ENCODE measurements at regions not wholly inside any gene's neighbourhood (a gene's known extent, or its start where the extent isn't known, plus 50 kb on each side); places are given as distances from the start of the nearest gene placed in this dataset.

DNA sequence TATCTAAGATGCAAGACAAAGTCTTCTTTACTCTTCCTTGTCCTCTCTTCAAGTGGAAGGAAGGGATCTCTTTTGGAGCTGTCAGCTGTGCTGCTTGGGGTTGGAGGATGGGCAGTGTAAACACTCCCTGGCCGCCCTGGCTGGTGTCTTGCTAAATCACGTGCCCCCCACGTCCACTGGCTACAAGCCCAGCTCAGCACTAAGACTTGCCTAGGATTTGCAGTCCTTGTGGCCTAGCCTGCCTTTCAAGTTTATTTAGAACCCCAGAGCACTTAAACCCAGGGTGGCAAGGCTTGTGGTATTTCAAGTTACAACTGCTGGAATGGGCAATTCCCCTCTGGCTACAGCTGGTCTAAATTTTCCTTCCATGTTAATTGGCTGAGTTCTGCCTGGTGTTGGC lies 272.4 kb upstream of the MYO3A start:
- no peak for DNase-seq (ENCODE audit: insufficient read length, low spot score)
- FAIRE-seq, result no peak

- no peak for FAIRE-seq
- no peak for DNase-seq (ENCODE audit: insufficient read length, low spot score)
These were observed 267.8 kb upstream of the MYO3A start for GRCh38 chr10:25666276-25666675.

- no peak for DNase-seq (ENCODE audit: insufficient read length, low spot score)
- no peak for FAIRE-seq
These were observed 258.8 kb upstream of the MYO3A start for GRCh38 chr10:25675204-25675603.

- no peak for DNase-seq (ENCODE audit: insufficient read length, low spot score)
- no peak for FAIRE-seq
These were observed 258.4 kb upstream of the MYO3A start for GRCh38 chr10:25675615-25676014.

- no peak for DNase-seq (ENCODE audit: insufficient read length, low spot score)
- FAIRE-seq, result no peak
These were observed 255.8 kb upstream of the MYO3A start for GRCh38 chr10:25678220-25678619.

DNA sequence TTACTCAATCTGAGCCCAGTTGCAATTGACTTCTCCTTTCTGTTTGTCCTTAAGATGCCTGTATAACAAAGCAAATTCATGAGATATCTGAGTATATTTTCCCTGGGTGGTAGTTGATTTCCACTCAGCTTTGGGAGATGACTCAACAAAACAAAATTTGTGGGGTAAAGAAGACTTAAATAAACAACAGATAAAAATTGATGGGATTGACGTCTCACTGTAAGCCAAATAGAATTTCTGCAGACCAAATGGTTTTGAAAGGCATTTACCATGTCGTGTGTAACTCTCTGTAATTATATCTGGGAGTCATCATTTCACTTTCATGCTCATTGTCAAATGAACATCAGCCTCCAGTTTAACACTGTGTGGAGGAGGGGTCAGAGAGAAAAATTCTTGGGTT lies 255.4 kb upstream of the MYO3A start:
- FAIRE-seq (no peak), DNase-seq (ENCODE audit: insufficient read length, low spot score) (no peak)

DNA sequence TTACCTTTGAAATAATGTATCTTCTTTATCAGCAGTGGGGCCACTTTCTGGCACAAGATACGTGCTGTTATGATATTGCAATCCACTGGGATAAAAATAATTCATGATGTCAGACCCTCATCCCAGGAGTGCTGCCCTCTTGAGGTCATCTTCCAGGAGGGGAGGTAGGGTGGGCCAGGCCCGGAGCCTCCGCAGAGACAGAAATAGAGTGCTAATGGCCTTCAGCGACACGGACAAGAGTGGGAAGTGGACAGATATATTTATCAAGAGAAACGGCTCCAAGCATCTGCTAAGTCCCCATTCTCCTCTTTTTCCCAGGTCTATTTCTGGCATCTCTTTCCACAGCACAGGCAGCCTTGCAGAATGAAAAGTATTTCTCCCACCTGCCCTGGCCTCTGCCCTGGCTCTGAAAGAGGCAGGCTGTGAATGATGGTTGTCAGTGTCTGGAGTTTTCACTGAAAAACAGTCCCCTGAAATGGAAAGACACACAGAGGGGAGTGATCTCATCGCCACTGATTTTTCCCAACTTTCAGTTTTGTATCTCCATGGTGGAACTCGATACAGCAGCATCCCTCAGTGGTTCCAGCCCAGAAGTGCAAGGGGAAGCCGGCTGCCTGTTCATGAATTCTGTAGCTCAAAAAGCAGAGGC lies 251.7 kb upstream of the MYO3A start:
- FAIRE-seq, result no peak
- no peak for DNase-seq (ENCODE audit: insufficient read length, low spot score)

- DNase-seq (ENCODE audit: insufficient read length, low spot score) (no peak), FAIRE-seq (no peak)
These were observed 250.7 kb upstream of the MYO3A start for GRCh38 chr10:25683344-25683743.

DNA sequence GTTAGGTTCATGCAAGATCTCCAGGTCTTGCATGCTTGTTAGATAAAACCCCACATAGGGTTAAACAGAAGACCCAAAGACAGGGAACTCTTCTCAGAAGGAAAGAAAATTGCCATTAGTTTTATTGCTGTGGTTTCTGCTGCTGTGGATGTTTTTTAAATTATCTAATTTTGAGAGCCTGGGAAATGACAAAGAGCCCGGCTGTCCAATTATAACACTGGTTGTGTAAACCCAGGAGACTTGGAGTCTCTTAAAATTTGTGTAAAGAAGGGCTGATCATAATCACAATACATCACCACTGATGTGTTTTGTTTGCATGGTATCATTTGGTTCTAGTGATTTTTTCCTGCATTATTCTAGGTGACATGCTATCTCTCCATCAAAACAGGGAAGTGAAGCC lies 246.5 kb upstream of the MYO3A start:
- no peak for FAIRE-seq
- DNase-seq (ENCODE audit: insufficient read length, low spot score), result no peak

- no peak for DNase-seq (ENCODE audit: insufficient read length, low spot score)
- no peak for FAIRE-seq
These were observed 244.5 kb upstream of the MYO3A start for GRCh38 chr10:25689346-25690100.

- no peak for FAIRE-seq
These were observed 241.3 kb upstream of the MYO3A start for GRCh38 chr10:25692761-25693160.

GRCh38 chr10:25694206-25694933 lies 239.7 kb upstream of the MYO3A start:
- DNase-seq (ENCODE audit: insufficient read length, low spot score) (no peak), FAIRE-seq (no peak)

More at GRCh38 chr10:25692761-25693160, 241.3 kb upstream of the MYO3A start:
- DNase-seq (ENCODE audit: insufficient read length, low spot score), result no peak

GRCh38 chr10:25694971-25695370 lies 239.1 kb upstream of the MYO3A start:
- no peak for DNase-seq (ENCODE audit: insufficient read length, low spot score)
- FAIRE-seq, result no peak

DNA sequence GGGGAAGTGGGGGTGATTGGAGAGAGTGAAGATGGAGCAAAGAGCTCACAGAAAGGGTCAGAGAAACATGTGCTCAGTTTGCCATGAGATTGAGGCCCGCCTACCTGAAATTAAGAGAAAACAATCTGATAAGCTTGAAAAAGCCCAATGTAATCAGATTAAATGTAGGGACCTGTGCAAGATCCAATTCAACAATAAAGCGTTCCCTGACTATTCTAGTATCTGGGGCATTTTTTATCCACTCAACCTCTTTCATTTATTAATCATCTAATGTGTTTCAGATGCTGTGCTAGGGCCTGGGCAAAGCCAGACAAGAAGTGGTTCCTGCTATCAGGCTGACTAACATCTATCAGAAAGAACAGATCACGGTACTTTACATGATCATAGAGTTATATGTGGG lies 238.4 kb upstream of the MYO3A start:
- DNase-seq (ENCODE audit: insufficient read length, low spot score) (no peak), FAIRE-seq (no peak)

DNA sequence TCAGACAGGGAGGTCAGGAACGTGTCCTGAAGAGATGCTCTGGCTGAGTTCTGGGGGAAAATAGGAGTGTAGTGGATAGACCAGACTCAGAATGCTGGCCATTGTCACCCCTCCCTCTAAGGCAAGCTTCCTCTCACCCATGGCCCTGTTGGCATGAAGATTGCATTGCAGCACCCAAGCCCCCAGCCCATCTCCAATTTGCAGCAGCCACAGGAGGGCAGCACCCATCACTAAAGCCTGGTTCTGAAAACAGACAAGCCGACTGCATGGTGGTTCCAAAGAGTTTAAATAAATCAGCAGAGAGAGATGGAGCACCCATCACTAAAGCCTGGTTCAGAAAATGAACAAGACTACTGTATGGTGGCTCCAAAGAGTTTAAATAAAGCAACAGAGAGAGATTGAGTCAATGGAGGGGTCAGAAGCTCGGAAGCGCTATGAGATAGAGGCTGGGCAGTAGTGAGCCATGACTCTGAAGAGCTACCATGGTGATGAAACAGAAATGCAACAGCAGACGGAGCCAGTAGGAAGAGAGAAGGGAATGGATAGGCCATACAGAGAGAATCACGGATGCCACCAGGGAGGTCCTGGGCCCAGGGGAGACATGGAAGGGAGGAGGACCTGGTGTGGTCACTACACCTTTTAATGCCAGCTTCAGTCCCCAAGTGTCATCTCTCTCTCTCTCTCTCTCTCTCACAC lies 237.9 kb upstream of the MYO3A start:
- DNase-seq (ENCODE audit: insufficient read length, low spot score) (no peak), FAIRE-seq (no peak)

DNA sequence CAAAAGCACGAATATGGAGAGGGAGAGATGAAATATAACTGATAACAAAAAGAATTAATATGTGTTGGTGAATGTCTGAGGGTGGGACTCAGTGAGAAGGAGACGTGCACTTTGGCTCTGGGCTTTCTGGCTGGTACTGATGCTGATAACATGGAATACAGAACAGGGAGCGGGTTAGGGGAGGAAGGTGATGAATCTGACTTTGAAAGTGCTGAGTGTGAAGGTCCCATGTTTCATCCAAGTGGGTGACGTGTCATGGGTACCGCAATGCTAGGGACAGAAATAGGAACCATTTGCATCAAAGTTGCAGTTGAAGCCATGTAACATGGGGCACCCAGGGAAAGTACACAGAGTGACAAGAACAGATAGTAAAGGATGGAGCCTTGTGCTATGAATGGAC lies 236.6 kb upstream of the MYO3A start:
- no peak for DNase-seq (ENCODE audit: insufficient read length, low spot score)
- FAIRE-seq, result no peak

GRCh38 chr10:25698638-25699037 lies 235.4 kb upstream of the MYO3A start:
- no peak for DNase-seq (ENCODE audit: insufficient read length, low spot score)
- no peak for FAIRE-seq

GRCh38 chr10:25699631-25700030 lies 234.4 kb upstream of the MYO3A start:
- DNase-seq (ENCODE audit: insufficient read length, low spot score) (no peak), FAIRE-seq (no peak)

- DNase-seq (ENCODE audit: insufficient read length, low spot score), result no peak
- FAIRE-seq, result no peak
These were observed 232.4 kb upstream of the MYO3A start for GRCh38 chr10:25701652-25702051.

- no peak for FAIRE-seq
These were observed 229.4 kb upstream of the MYO3A start for GRCh38 chr10:25704622-25705021.

GRCh38 chr10:25707572-25707971 lies 226.5 kb upstream of the MYO3A start:
- DNase-seq (ENCODE audit: insufficient read length, low spot score) (no peak), FAIRE-seq (no peak)

More at GRCh38 chr10:25704622-25705021, 229.4 kb upstream of the MYO3A start:
- no peak for DNase-seq (ENCODE audit: insufficient read length, low spot score)

Data from GM19239 (cell line).